ENCODE measurements at regions not wholly inside any gene's neighbourhood (a gene's known extent, or its start where the extent isn't known, plus 50 kb on each side); places are given as distances from the start of the nearest gene placed in this dataset.
"Not testable (repeated sequence)": the region's sequence is repeated elsewhere in the genome, so short reads cannot be mapped to it uniquely, and the experiment has no call there.

- not testable (repeated sequence) for DNase-seq
Observed at GRCh38 chr14:37712476-37712860, 117.0 kb downstream of the TTC6 start.

- no peak for DNase-seq
Observed at GRCh38 chr14:37712976-37713431, 117.6 kb downstream of the TTC6 start.

GRCh38 chr14:37720131-37720530 lies 124.7 kb downstream of the TTC6 start:
- DNase-seq, result no peak

- peak; percentile 9 for DNase-seq
Observed at GRCh38 chr14:37721976-37722659, 126.7 kb downstream of the TTC6 start.

DNA sequence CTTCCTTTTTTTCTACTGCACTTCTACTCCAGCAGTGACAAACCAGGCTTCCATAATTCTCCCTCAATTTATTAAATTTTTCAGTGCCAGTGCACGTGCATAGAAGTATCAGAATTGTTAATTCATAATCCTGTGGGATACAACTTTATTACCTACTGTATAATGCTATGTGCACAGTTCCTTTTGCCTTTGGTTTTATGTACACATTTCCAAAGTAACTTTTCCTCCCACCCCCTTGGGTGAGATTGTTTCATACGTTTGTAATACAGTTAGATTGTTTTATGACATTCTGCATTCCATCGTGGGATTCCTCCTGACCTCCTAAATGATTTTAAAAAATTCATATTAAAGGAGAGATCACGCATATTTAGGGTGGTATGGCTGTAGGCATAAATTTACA lies 128.1 kb downstream of the TTC6 start:
- no peak for DNase-seq

DNA sequence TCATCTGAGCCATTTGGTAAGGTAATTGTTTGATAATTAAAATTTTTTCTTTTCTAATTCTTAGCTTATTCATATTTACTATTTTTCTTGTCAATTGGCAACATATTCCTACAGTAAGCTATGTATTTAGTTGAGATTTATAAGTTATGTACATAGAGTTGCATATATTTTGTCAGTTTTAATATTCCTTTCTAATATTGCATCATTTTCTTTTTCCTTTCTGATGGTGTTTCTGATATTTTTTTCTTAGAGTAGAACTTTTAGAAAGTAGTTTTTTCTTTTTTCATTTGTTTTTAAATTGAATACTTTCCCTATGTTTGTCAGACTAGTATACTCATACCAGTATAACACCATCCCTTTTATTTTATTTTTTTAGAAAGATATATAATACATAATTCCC lies 131.3 kb downstream of the TTC6 start:
- DNase-seq, result no peak

GRCh38 chr14:37729218-37729617 lies 133.8 kb downstream of the TTC6 start:
- no peak for DNase-seq

- DNase-seq, result no peak
Observed at GRCh38 chr14:37731094-37731493, 135.7 kb downstream of the TTC6 start.

DNA sequence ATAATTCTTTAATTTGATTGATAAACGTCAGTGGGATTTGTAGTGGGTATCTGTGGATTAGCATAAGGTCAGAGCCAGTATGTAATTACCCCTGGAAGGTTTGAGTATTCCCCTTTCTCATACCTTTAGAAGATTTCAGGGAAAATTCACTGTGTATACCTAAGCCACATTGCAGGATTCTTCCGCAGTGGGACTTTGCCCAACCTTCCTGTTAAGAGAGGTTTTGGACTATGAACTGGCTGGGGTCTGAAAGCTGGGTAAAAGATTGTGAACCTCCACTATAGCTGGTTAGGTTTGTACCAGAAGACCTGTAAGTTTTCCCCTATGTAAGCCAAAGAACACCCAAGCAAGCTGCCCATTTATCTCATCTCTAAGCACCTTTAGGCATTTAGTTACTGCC lies 150.2 kb downstream of the TTC6 start:
- DNase-seq, result no peak

DNA sequence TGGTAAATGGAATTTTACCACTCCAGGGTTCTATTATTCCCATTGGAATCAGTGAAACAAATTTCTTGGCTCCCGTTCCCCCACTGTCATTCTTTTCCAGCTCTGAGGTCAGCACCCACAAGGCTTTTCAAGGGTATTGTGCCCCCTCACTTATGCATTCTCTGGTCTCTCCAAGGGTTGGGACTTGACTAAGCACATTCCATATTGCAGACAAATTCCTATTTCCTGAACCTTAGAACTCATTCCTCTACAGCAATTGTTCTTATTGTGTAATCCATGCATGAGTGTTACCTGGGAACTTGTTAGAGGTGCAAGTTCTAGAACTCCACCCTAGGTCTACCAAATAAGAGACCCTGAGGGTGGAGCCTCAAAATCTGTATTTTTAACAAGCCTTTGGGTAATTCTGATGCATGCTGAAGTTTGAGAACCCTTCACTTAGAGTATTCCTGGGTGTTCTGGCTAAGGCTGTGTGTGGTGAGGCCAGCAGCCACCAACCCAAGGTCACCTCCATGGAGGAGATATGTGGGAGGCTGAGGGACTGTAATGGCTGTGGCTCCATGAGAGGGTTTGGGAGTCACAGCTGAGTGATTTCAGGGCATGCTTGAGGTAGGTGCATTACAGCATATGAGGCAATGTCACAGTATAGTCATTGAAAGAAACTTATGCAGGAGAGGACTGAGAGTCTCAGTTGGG lies 150.9 kb downstream of the TTC6 start:
- DNase-seq, result no peak

DNA sequence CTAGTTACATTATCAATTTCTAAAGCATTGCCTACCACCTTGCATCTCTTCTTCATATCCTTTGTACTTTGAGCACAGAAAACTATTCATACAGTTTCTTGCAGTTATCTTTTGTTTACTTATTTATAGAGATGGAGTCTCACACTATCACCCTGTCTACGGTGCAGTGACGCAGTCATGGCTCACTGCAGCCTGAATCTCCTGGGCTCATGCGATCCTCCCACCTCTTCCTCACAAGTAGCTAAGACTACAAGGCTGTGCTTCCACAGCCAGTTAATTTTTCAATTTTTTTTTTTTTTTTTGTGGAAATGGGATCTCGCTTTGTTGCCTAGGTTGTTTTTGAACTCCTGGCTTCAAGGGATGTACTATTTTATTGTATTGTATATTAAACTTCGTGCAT lies 158.0 kb downstream of the TTC6 start:
- DNase-seq, result no peak

GRCh38 chr14:37760275-37760674 lies 164.8 kb downstream of the TTC6 start:
- DNase-seq, result not testable (repeated sequence)

DNA sequence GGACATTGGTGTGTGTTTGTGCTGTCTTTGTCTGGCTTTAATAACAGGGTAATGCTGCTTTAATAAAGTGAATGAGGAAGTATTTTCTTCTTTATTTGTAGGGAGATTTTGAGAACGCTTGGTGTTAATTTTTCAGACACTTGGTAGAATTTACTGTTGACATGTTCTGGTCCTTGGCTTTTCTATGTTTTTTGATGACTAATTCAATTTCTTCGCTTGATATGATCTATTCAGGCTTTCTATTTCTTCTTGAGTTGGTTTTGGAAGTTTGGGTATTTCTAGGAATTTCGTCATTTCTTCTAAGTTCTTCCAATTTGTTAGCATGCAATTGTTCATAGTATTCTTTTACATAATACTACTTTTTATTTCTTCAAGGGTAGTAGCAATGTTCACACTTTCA lies 167.8 kb downstream of the TTC6 start:
- DNase-seq, result no peak

GRCh38 chr14:37772283-37772682 lies 176.9 kb downstream of the TTC6 start:
- DNase-seq, result not testable (repeated sequence)

- DNase-seq, result no peak
Observed at GRCh38 chr14:37776791-37777499, 181.5 kb downstream of the TTC6 start.

DNA sequence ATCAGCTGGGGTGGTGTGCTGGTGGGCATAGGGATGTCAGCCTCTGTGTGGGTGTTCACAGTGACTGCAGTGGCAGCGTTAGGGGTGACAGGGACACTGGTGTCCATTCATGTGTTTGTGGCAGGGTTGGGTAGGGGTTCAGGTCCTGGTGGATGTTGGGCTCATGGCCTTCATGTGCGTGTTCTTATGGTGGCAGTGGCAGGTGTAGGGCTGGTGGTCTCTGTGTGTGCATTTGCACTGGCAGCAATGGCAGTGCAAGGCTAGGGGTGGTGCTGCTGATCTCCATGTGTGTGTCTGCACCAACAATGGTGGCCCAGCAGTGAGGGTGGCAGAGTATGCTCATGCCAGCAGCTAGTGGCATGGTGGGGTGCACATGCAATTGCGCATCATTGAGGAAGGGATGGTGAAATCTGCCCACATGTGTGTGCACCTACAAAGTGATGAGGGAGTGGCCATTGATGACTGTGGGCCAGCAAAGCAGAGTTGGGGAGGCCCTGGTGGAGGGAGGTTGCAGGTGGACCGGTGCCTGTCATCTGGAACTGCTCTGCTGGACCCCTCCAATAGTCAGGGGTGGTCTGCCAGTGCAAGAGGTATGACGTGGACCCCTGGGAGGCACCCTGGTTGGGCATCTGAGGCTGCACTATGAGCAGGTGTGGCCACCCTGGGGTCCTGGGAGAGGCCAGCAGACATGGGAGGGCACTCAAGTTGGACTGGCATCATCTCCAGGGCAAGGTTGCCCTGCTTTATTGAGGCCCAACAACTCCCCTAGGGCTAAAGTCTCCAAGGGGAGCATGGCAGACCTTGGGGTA lies 182.9 kb downstream of the TTC6 start:
- DNase-seq, result no peak

DNA sequence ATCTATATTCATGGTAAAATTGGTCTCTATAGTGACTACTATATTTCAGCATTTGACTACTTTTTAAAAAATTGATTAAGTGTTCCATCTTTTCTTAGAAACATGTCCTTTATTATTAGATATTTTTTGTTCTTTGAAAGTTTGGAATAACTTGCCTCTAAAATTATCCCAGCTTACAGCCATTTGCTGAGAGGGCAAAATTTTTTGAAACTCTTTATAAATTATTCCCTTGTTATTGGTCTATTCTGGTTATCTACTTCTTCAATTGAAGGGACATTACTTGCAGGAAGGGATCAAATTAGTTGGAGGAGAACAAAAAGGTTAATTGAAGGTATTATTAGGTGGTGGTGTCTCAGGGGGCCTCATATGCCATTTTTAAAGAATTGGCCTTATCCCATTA lies 184.1 kb downstream of the TTC6 start:
- no peak for DNase-seq

DNA sequence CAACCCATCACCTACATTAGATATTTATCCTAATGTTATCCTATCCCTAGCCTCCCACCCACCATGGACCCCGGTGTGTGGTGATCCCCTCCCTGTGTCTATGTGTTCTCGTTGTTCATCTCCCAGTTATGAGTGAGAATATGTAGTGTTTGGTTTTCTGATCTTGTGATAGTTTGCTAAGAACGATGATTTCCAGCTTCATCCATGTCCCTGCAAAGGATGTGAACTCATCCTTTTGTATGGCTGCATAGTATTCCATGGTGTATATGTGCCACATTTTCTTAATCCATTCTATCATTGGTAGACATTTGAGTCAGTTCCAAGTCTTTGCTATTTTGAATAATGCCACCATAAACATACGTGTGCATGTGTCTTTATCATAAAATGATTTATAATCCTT lies 185.3 kb downstream of the TTC6 start:
- not testable (repeated sequence) for DNase-seq

- not testable (repeated sequence) for DNase-seq
Observed at GRCh38 chr14:37784203-37784826, 188.9 kb downstream of the TTC6 start.

DNA sequence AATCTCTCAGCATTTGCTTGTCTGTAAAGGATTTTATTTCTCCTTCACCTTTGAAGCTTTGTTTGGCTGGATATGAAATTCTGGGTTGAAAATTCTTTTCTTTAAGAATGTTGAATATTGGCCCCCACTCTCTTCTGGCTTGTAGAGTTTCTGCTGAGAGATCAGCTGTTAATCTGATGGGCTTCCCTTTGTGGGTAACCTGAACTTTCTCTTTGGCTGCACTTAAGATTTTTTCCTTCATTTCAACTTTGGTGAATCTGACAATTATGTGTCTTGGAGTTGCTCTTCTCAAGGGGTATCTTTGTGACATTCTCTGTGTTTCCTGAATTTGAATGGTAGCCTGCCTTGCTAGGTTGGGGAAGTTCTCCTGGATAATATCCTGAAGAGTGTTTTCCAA lies 189.4 kb downstream of the TTC6 start:
- DNase-seq, result not testable (repeated sequence)

GRCh38 chr14:37785298-37785697 lies 189.9 kb downstream of the TTC6 start:
- DNase-seq, result not testable (repeated sequence)

- not testable (repeated sequence) for DNase-seq
Observed at GRCh38 chr14:37786114-37786625, 190.7 kb downstream of the TTC6 start.
